Small intestine (tissue), 7 donors: ENCODE measurements at regions not wholly inside any gene's neighbourhood (a gene's known extent, or its start where the extent isn't known, plus 50 kb on each side); places are given as distances from the start of the nearest gene placed in this dataset.
A peak's percentile ranks its signal among the peaks of the same experiment; 100 is the strongest.
"Not testable (repeated sequence)": the region's sequence is repeated elsewhere in the genome, so short reads cannot be mapped to it uniquely, and the experiment has no call there.

ENCODE experiments used
- DNase-seq, 2 donors: peaks; one replicate each; pipeline versions ENCODE4 v3.0.0 to v3.0.0-alpha.2; 2013
- FAIRE-seq: peaks from 2 replicates; lab custom pipeline; 2012; peaks lifted over from hg19 to GRCh38; lab: Jason Lieb, UNC
- H3K27ac ChIP-seq, 3 donors: one replicate each; pipeline ENCODE4 v1.5.1; 2013; ENCODE audit warnings: low read length in 2 of 3, mild to moderate bottlenecking in 2 of 3, control low read depth in 1 of 3, inconsistent platforms in 1 of 3, low read depth in 1 of 3, moderate library complexity in 1 of 3
- H3K27me3 ChIP-seq, 3 donors: one replicate each; pipeline ENCODE4 v1.6.1; 2013; ENCODE audit warnings: low read length in 3 of 3, inconsistent platforms in 1 of 3; ENCODE audit not compliant: control insufficient read depth in 3 of 3, insufficient read depth in 3 of 3
- H3K36me3 ChIP-seq, 3 donors: one replicate each; pipeline ENCODE4 v1.6.1; 2013; ENCODE audit warnings: low read length in 3 of 3, inconsistent platforms in 1 of 3, low read depth in 1 of 3, mild to moderate bottlenecking in 1 of 3, moderate library complexity in 1 of 3; ENCODE audit not compliant: control insufficient read depth in 3 of 3, insufficient read depth in 2 of 3
- H3K4me1 ChIP-seq, 3 donors: one replicate each; pipeline ENCODE4 v1.6.1; 2013; ENCODE audit warnings: low read length in 2 of 3, inconsistent platforms in 1 of 3, low read depth in 1 of 3, mild to moderate bottlenecking in 1 of 3, moderate library complexity in 1 of 3; ENCODE audit not compliant: control insufficient read depth in 3 of 3, insufficient read depth in 2 of 3
- H3K4me3 ChIP-seq, 3 donors: one replicate each; pipeline ENCODE4 v1.5.1; 2013; ENCODE audit warnings: low read length in 3 of 3, control low read depth in 1 of 3, inconsistent platforms in 1 of 3, low read depth in 1 of 3, mild to moderate bottlenecking in 1 of 3, moderate library complexity in 1 of 3
- H3K9me3 ChIP-seq, 2 donors: one replicate each; pipeline ENCODE4 v1.6.1; 2013; ENCODE audit warnings: low read depth in 1 of 2, low read length in 1 of 2; ENCODE audit not compliant: control insufficient read depth in 2 of 2, insufficient read depth in 1 of 2
- WGBS, 3 donors: extraction: QIAGEN DNeasy Blood & Tissue Kit; methylation state at CpG; one replicate each; pipeline ENCODE4 v1.1.7; 2013; 5-methylcytosine and 5-hydroxymethylcytosine counted together
- donor health status: healthy with polysubstance abuse.
- donor health status: control.
- donor health status: control.
- donor health status: Bipolar disorder and iron deficiency.
- donor health status: healthy.

- DNase-seq (no peak), FAIRE-seq (no peak)
Measured at GRCh38 chr2:149858216-149858615, 270.6 kb upstream of the MMADHC start.

GRCh38 chr2:149857344-149857743 is 269.8 kb upstream of the MMADHC start:
- no peak overlapping the region for H3K4me3 ChIP-seq
- FAIRE-seq (no peak), DNase-seq (no peak)
- H3K9me3 ChIP-seq, result no peaks in the 10 kb centered on the region
- no peaks in the 10 kb centered on the region for H3K36me3 ChIP-seq
- H3K4me1 ChIP-seq, result no peaks in the 10 kb centered on the region
- WGBS, 3 donors, result 96 to 100% (median 96%) methylated on average over 1 of the region's 1 CpG
- H3K27ac ChIP-seq, result no peak overlapping the region
- H3K27me3 ChIP-seq, result no peaks in the 10 kb centered on the region

More at GRCh38 chr2:149858216-149858615, 270.6 kb upstream of the MMADHC start:
- Histone ChIP-seq H3K36me3 (no peaks in the 10 kb centered on the region), H3K27me3 (no peaks in the 10 kb centered on the region), H3K27ac (no peak overlapping the region), H3K9me3 (no peaks in the 10 kb centered on the region), H3K4me1 (no peaks in the 10 kb centered on the region), H3K4me3 (no peak overlapping the region)

GRCh38 chr2:149855859-149856258 is 268.3 kb upstream of the MMADHC start:
- H3K27me3 ChIP-seq, H3K4me1 ChIP-seq, H3K9me3 ChIP-seq, DNase-seq, FAIRE-seq, H3K4me3 ChIP-seq, H3K36me3 ChIP-seq, H3K27ac ChIP-seq: not testable (repeated sequence)
- 88 to 95% (median 90%) methylated on average over 2 of the region's 5 CpGs for WGBS, 3 donors

DNA sequence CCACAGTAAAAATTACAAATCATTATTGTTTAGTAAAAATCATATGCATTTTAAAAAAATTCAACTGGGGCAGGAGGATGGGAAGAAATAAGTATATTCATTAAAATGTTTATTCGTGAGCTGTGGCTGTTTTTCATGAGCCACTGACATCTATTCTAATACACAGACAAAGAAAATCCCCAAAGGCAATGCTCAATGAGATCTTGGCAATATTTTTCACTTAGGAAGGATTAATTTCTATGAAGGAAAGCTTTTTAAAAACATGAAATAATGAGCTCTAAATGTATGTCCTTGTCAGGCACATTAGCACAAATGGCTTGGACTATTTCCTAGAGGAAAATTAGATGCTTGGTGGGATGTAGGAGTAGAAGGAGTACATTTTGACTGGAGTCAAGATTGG is 262.0 kb upstream of the MMADHC start:
- Histone ChIP-seq H3K4me1 (no peaks in the 10 kb centered on the region), H3K9me3 (no peaks in the 10 kb centered on the region), H3K27ac (no peak overlapping the region), H3K36me3 (no peaks in the 10 kb centered on the region), H3K27me3 (no peaks in the 10 kb centered on the region), H3K4me3 (no peak overlapping the region)
- DNase-seq (no peak), FAIRE-seq (no peak)
- 69 to 86% (median 75%) methylated on average over 1 of the region's 1 CpG for WGBS, 3 donors

DNA sequence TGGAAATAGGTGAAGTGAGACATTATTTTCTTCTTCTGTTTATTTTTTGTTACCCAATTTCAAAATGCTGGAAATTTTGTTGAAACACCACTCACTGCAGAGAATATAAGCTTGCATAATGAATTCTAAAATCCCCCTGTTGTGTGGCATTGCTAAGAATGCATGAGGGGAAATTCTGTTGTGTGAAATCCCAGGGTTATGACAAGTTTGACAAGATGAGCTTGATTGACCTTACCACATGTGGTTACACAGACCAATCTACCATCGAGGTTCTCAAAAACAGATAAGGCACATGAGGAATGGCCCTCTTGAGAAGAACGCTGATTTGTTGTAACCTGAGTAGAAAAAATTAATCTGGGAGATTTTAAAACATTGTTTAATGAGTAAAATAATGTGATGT is 261.6 kb upstream of the MMADHC start:
- Histone ChIP-seq H3K9me3 (no peaks in the 10 kb centered on the region), H3K36me3 (no peaks in the 10 kb centered on the region), H3K27me3 (no peaks in the 10 kb centered on the region), H3K27ac (no peak overlapping the region), H3K4me3 (no peak overlapping the region), H3K4me1 (no peaks in the 10 kb centered on the region)
- 61 to 79% (median 72%) methylated on average over 2 of the region's 2 CpGs for WGBS, 3 donors
- DNase-seq (no peak), FAIRE-seq (no peak)

DNA sequence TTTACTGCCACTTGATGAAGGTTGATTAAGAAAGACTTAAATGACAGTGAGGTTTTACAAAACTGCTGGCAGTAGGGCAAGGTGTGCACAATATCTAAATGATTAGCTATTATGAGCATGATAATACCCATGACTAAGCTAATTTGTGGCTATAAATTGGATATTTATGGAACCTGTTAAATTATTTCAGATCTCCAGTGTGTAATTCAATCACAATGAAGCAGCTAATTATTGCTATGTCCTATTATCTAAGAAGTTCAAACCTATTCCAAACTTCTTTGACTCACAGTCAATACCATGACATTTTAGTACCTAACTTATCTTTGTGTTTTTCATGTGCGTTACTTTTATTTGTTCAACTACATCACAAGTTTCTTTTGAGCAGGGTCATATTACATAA is 253.8 kb upstream of the MMADHC start:
- no peaks in the 10 kb centered on the region for H3K9me3 ChIP-seq
- peaks cover 0 to 6% (median 0%) of the 10 kb centered on the region in 3 donors for H3K4me1 ChIP-seq
- H3K4me3 ChIP-seq, result no peak overlapping the region
- no peaks in the 10 kb centered on the region for H3K27me3 ChIP-seq
- 10 to 62% (median 37%) methylated on average over 1 of the region's 1 CpG for WGBS, 3 donors
- DNase-seq (peak; percentile 34 to 75), FAIRE-seq (peak; percentile 92)
- no peak overlapping the region for H3K27ac ChIP-seq
- no peaks in the 10 kb centered on the region for H3K36me3 ChIP-seq

GRCh38 chr2:149832324-149832723 is 244.7 kb upstream of the MMADHC start:
- no peak for FAIRE-seq
- DNase-seq, result no peak
- no peaks in the 10 kb centered on the region for H3K4me1 ChIP-seq
- no peaks in the 10 kb centered on the region for H3K36me3 ChIP-seq
- H3K27ac ChIP-seq, result no peak overlapping the region
- no peaks in the 10 kb centered on the region for H3K27me3 ChIP-seq
- WGBS, 3 donors, result 75 to 90% (median 86%) methylated on average over 2 of the region's 2 CpGs
- peaks cover 0 to 4% of the 10 kb centered on the region in 2 donors for H3K9me3 ChIP-seq
- no peak overlapping the region for H3K4me3 ChIP-seq

DNA sequence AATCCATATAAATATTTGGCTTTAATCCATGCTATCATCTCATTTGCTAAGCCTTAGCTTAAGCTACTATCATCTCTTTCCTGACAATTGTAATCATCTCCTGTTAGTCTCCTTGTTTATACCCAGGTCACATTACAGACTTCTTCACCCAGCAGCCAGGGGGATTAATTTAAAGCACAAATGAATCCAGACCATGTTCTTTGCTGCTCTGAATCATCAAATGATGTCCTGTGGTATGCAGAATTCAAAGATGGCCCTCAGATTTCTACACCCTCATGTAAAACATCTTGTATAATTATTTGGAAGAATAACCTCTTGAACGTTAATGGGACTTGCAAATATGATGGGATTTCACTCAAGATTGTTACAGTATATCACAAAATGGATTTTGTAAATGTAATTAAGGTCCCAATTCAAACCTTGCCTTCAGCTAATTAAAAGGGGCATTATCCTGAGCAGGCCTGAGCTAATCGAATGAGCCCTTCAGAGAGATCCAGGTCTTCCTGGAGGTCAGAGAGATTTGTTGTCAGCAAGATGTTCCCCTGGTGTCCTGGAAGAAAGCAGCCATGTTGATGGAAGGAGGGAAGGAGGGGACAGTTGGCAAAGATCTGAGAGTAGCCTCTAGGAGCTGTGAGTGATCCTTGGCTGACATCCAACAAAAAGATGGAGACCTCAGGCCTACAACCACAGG is 241.1 kb upstream of the MMADHC start:
- no peaks in the 10 kb centered on the region for H3K36me3 ChIP-seq
- peaks cover 0 to 4% of the 10 kb centered on the region in 2 donors for H3K9me3 ChIP-seq
- WGBS, 3 donors, result 80 to 94% (median 88%) methylated on average over 2 of the region's 2 CpGs
- H3K27ac ChIP-seq, result no peak overlapping the region
- H3K4me3 ChIP-seq, result no peak overlapping the region
- DNase-seq (no peak), FAIRE-seq (no peak)
- H3K4me1 ChIP-seq, result no peaks in the 10 kb centered on the region
- H3K27me3 ChIP-seq, result no peaks in the 10 kb centered on the region

- Histone ChIP-seq H3K27ac (no peak overlapping the region), H3K9me3 (peaks cover 0 to 4% of the 10 kb centered on the region in 2 donors), H3K36me3 (no peaks in the 10 kb centered on the region), H3K27me3 (no peaks in the 10 kb centered on the region), H3K4me3 (no peak overlapping the region), H3K4me1 (no peaks in the 10 kb centered on the region)
- WGBS, 3 donors, result 78 to 92% (median 87%) methylated on average over 2 of the region's 2 CpGs
- FAIRE-seq (no peak), DNase-seq (no peak)
Measured at GRCh38 chr2:149827585-149828126, 240.1 kb upstream of the MMADHC start.
